ENCODE measurements at regions not wholly inside any gene's neighbourhood (a gene's known extent, or its start where the extent isn't known, plus 50 kb on each side); places are given as distances from the start of the nearest gene placed in this dataset.

GRCh38 chr6:130610303-130610702 is 216.9 kb upstream of the SMLR1 start:
- Histone ChIP-seq H4K91ac (ENCODE audit: low read depth, low read length, poor library complexity) (no peak overlapping the region), H2AK5ac (ENCODE audit: low read depth, low read length) (no peak overlapping the region), H3K36me3 (replicated peaks in 1 of 2; ENCODE audit: control insufficient read depth in 2 of 2, insufficient read depth in 2 of 2, low read length in 2 of 2) (no peaks in the 10 kb centered on the region), H3K4me1 (ENCODE audit: control insufficient read depth in 2 of 2, insufficient read depth in 1 of 2, low read depth in 1 of 2, low read length in 2 of 2) (peaks cover 0 to 2% of the 10 kb centered on the region in 2 donors), H3K14ac (ENCODE audit: low read length) (no peak overlapping the region), H3K4me3 (ENCODE audit: low read length in 2 of 2) (no peak overlapping the region), H2BK120ac (ENCODE audit: low read depth, low read length) (no peak overlapping the region), H2BK15ac (ENCODE audit: low read length) (no peak overlapping the region), H3K27ac (replicated peaks; ENCODE audit: low read length) (no peak overlapping the region), H3K23ac (ENCODE audit: low read depth, low read length, poor library complexity) (no peak overlapping the region), H3K4me2 (ENCODE audit: insufficient read depth, low read length, poor library complexity, severe bottlenecking) (no peak overlapping the region), H2BK12ac (ENCODE audit: low read length) (no peak overlapping the region), H3K27me3 (ENCODE audit: control insufficient read depth in 3 of 3, insufficient read depth in 3 of 3, low read depth in 1 of 3, low read length in 3 of 3) (no peaks in the 10 kb centered on the region), H3K9ac (ENCODE audit: low read depth, low read length, poor library complexity) (no peak overlapping the region), H2AFZ (ENCODE audit: low read length) (no peak overlapping the region), H3K79me1 (ENCODE audit: low read depth, low read length) (no peaks in the 10 kb centered on the region), H3K4ac (ENCODE audit: low read length) (no peak overlapping the region), H4K8ac (ENCODE audit: low read depth, low read length) (no peak overlapping the region), H3K18ac (ENCODE audit: low read length) (no peak overlapping the region), H3K9me3 (replicated peaks in 1 of 2; ENCODE audit: control insufficient read depth in 2 of 2, insufficient read depth in 1 of 2, low read depth in 1 of 2, low read length in 2 of 2) (no peaks in the 10 kb centered on the region), H2BK5ac (ENCODE audit: low read length) (no peak overlapping the region)
- no peak for DNase-seq (ENCODE audit: low spot score)
- WGBS, 2 donors (ENCODE audit: extremely low coverage in 2 of 2, insufficient read length in 2 of 2, insufficient replicate concordance in 1 of 2), result no CpG with 5 or more reads among the region's 2 CpGs

GRCh38 chr6:130611366-130611765 is 215.8 kb upstream of the SMLR1 start:
- no peaks in the 10 kb centered on the region for H3K27me3 ChIP-seq (ENCODE audit: control insufficient read depth in 3 of 3, insufficient read depth in 3 of 3, low read depth in 1 of 3, low read length in 3 of 3)
- no peak overlapping the region for H4K91ac ChIP-seq (ENCODE audit: low read depth, low read length, poor library complexity)
- no peak for DNase-seq (ENCODE audit: low spot score)
- H2BK15ac ChIP-seq (ENCODE audit: low read length), result no peak overlapping the region
- no peak overlapping the region for H3K14ac ChIP-seq (ENCODE audit: low read length)
- H3K4me2 ChIP-seq (ENCODE audit: insufficient read depth, low read length, poor library complexity, severe bottlenecking), result no peak overlapping the region
- no peak overlapping the region for H2AK5ac ChIP-seq (ENCODE audit: low read depth, low read length)
- peaks cover 0 to 2% of the 10 kb centered on the region in 2 donors for H3K4me1 ChIP-seq (ENCODE audit: control insufficient read depth in 2 of 2, insufficient read depth in 1 of 2, low read depth in 1 of 2, low read length in 2 of 2)
- no peak overlapping the region for H3K27ac ChIP-seq (replicated peaks; ENCODE audit: low read length)
- H3K9me3 ChIP-seq (replicated peaks in 1 of 2; ENCODE audit: control insufficient read depth in 2 of 2, insufficient read depth in 1 of 2, low read depth in 1 of 2, low read length in 2 of 2), result no peaks in the 10 kb centered on the region
- WGBS, 2 donors (ENCODE audit: extremely low coverage in 2 of 2, insufficient read length in 2 of 2, insufficient replicate concordance in 1 of 2), result no CpG with 5 or more reads among the region's 7 CpGs
- H3K23ac ChIP-seq (ENCODE audit: low read depth, low read length, poor library complexity), result no peak overlapping the region
- no peak overlapping the region for H3K4me3 ChIP-seq (ENCODE audit: low read length in 2 of 2)
- H2BK120ac ChIP-seq (ENCODE audit: low read depth, low read length), result no peak overlapping the region
- no peak overlapping the region for H2BK12ac ChIP-seq (ENCODE audit: low read length)
- no peaks in the 10 kb centered on the region for H3K79me1 ChIP-seq (ENCODE audit: low read depth, low read length)
- no peak overlapping the region for H4K8ac ChIP-seq (ENCODE audit: low read depth, low read length)
- H2BK5ac ChIP-seq (ENCODE audit: low read length), result no peak overlapping the region
- H2AFZ ChIP-seq (ENCODE audit: low read length), result no peak overlapping the region
- H3K18ac ChIP-seq (ENCODE audit: low read length), result no peak overlapping the region
- H3K36me3 ChIP-seq (replicated peaks in 1 of 2; ENCODE audit: control insufficient read depth in 2 of 2, insufficient read depth in 2 of 2, low read length in 2 of 2), result no peaks in the 10 kb centered on the region
- H3K9ac ChIP-seq (ENCODE audit: low read depth, low read length, poor library complexity), result no peak overlapping the region
- H3K4ac ChIP-seq (ENCODE audit: low read length), result no peak overlapping the region

- no peak for DNase-seq (ENCODE audit: low spot score)
- Histone ChIP-seq H3K36me3 (replicated peaks in 1 of 2; ENCODE audit: control insufficient read depth in 2 of 2, insufficient read depth in 2 of 2, low read length in 2 of 2) (no peaks in the 10 kb centered on the region), H3K23ac (ENCODE audit: low read depth, low read length, poor library complexity) (no peak overlapping the region), H3K9me3 (replicated peaks in 1 of 2; ENCODE audit: control insufficient read depth in 2 of 2, insufficient read depth in 1 of 2, low read depth in 1 of 2, low read length in 2 of 2) (no peaks in the 10 kb centered on the region), H3K4ac (ENCODE audit: low read length) (no peak overlapping the region), H3K18ac (ENCODE audit: low read length) (no peak overlapping the region), H3K9ac (ENCODE audit: low read depth, low read length, poor library complexity) (no peak overlapping the region), H3K14ac (ENCODE audit: low read length) (no peak overlapping the region), H2BK15ac (ENCODE audit: low read length) (no peak overlapping the region), H4K8ac (ENCODE audit: low read depth, low read length) (no peak overlapping the region), H2BK120ac (ENCODE audit: low read depth, low read length) (no peak overlapping the region), H3K4me3 (ENCODE audit: low read length in 2 of 2) (no peak overlapping the region), H3K4me1 (ENCODE audit: control insufficient read depth in 2 of 2, insufficient read depth in 1 of 2, low read depth in 1 of 2, low read length in 2 of 2) (peaks cover 0 to 2% of the 10 kb centered on the region in 2 donors), H2BK12ac (ENCODE audit: low read length) (no peak overlapping the region), H2AK5ac (ENCODE audit: low read depth, low read length) (no peak overlapping the region), H3K4me2 (ENCODE audit: insufficient read depth, low read length, poor library complexity, severe bottlenecking) (no peak overlapping the region), H3K27ac (replicated peaks; ENCODE audit: low read length) (no peak overlapping the region), H2BK5ac (ENCODE audit: low read length) (no peak overlapping the region), H2AFZ (ENCODE audit: low read length) (no peak overlapping the region), H3K27me3 (ENCODE audit: control insufficient read depth in 3 of 3, insufficient read depth in 3 of 3, low read depth in 1 of 3, low read length in 3 of 3) (no peaks in the 10 kb centered on the region), H4K91ac (ENCODE audit: low read depth, low read length, poor library complexity) (no peak overlapping the region), H3K79me1 (ENCODE audit: low read depth, low read length) (no peaks in the 10 kb centered on the region)
- no CpG with 5 or more reads among the region's 7 CpGs for WGBS, 2 donors (ENCODE audit: extremely low coverage in 2 of 2, insufficient read length in 2 of 2, insufficient replicate concordance in 1 of 2)
Observed at GRCh38 chr6:130613176-130613575, 214.0 kb upstream of the SMLR1 start.

GRCh38 chr6:130615816-130616215 is 211.4 kb upstream of the SMLR1 start:
- Histone ChIP-seq H3K27ac (replicated peaks; ENCODE audit: low read length) (no peak overlapping the region), H3K14ac (ENCODE audit: low read length) (no peak overlapping the region), H3K23ac (ENCODE audit: low read depth, low read length, poor library complexity) (no peak overlapping the region), H3K4ac (ENCODE audit: low read length) (no peak overlapping the region), H3K4me3 (ENCODE audit: low read length in 2 of 2) (no peak overlapping the region), H3K36me3 (replicated peaks in 1 of 2; ENCODE audit: control insufficient read depth in 2 of 2, insufficient read depth in 2 of 2, low read length in 2 of 2) (no peaks in the 10 kb centered on the region), H3K27me3 (ENCODE audit: control insufficient read depth in 3 of 3, insufficient read depth in 3 of 3, low read depth in 1 of 3, low read length in 3 of 3) (no peaks in the 10 kb centered on the region), H3K9ac (ENCODE audit: low read depth, low read length, poor library complexity) (no peak overlapping the region), H3K4me2 (ENCODE audit: insufficient read depth, low read length, poor library complexity, severe bottlenecking) (no peak overlapping the region), H3K4me1 (ENCODE audit: control insufficient read depth in 2 of 2, insufficient read depth in 1 of 2, low read depth in 1 of 2, low read length in 2 of 2) (peaks cover 0 to 2% of the 10 kb centered on the region in 2 donors), H4K91ac (ENCODE audit: low read depth, low read length, poor library complexity) (no peak overlapping the region), H3K79me1 (ENCODE audit: low read depth, low read length) (no peaks in the 10 kb centered on the region), H2AK5ac (ENCODE audit: low read depth, low read length) (no peak overlapping the region), H2BK120ac (ENCODE audit: low read depth, low read length) (no peak overlapping the region), H3K9me3 (replicated peaks in 1 of 2; ENCODE audit: control insufficient read depth in 2 of 2, insufficient read depth in 1 of 2, low read depth in 1 of 2, low read length in 2 of 2) (no peaks in the 10 kb centered on the region), H4K8ac (ENCODE audit: low read depth, low read length) (no peak overlapping the region), H2BK5ac (ENCODE audit: low read length) (no peak overlapping the region), H3K18ac (ENCODE audit: low read length) (no peak overlapping the region), H2BK12ac (ENCODE audit: low read length) (no peak overlapping the region), H2BK15ac (ENCODE audit: low read length) (no peak overlapping the region), H2AFZ (ENCODE audit: low read length) (peak overlapping the region; percentile 17)
- no peak for DNase-seq (ENCODE audit: low spot score)
- no CpG with 5 or more reads among the region's 1 CpG for WGBS, 2 donors (ENCODE audit: extremely low coverage in 2 of 2, insufficient read length in 2 of 2, insufficient replicate concordance in 1 of 2)
